ENCODE measurements at regions not wholly inside any gene's neighbourhood (a gene's known extent, or its start where the extent isn't known, plus 50 kb on each side); places are given as distances from the start of the nearest gene placed in this dataset.

DNA sequence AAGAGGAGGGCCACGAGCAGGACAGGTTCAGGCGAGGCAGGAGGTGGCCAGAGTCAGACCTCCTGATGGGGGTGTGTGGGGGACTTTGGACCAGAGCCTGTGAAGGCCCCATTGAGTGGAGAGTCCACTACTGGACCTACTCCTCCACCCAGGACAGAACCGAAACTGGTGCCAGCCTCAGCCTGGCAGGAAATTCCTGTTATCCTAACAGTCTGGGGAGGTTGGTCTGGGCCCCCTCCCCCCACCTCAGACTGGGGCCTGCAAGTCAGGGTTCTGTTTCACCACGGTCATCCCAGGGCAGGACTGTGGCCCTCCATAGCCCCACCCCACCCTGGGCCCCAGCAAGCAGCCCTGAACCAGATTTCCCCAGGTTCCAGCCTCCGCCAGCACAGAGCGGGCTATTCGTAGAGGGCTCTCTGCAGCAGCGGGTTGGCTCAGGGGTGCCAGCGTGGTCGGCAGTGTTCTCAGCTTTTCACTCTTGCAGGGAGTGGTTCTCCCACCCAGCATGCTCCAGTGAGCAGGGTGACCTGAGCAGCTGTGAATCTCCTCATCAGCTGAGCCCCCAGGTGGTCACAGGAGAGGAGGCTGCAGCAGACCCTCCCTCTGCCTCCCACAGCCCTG is 217.3 kb downstream of the TBC1D2B start:
- TF ChIP-seq, protein P1, sequence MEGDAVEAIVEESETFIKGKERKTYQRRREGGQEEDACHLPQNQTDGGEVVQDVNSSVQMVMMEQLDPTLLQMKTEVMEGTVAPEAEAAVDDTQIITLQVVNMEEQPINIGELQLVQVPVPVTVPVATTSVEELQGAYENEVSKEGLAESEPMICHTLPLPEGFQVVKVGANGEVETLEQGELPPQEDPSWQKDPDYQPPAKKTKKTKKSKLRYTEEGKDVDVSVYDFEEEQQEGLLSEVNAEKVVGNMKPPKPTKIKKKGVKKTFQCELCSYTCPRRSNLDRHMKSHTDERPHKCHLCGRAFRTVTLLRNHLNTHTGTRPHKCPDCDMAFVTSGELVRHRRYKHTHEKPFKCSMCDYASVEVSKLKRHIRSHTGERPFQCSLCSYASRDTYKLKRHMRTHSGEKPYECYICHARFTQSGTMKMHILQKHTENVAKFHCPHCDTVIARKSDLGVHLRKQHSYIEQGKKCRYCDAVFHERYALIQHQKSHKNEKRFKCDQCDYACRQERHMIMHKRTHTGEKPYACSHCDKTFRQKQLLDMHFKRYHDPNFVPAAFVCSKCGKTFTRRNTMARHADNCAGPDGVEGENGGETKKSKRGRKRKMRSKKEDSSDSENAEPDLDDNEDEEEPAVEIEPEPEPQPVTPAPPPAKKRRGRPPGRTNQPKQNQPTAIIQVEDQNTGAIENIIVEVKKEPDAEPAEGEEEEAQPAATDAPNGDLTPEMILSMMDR (IDR thresholded peaks at IDR 0.05; ENCODE audit: extremely low read depth, missing control alignments) = no peak
- DNase-seq (ENCODE audit: low spot score) = no peak

- TF ChIP-seq, protein P1 (IDR thresholded peaks at IDR 0.05; ENCODE audit: extremely low read depth, missing control alignments) = no peak
- no peak for DNase-seq (ENCODE audit: low spot score)
These were observed 217.9 kb downstream of the TBC1D2B start for GRCh38 chr15:77859491-77860060.

DNA sequence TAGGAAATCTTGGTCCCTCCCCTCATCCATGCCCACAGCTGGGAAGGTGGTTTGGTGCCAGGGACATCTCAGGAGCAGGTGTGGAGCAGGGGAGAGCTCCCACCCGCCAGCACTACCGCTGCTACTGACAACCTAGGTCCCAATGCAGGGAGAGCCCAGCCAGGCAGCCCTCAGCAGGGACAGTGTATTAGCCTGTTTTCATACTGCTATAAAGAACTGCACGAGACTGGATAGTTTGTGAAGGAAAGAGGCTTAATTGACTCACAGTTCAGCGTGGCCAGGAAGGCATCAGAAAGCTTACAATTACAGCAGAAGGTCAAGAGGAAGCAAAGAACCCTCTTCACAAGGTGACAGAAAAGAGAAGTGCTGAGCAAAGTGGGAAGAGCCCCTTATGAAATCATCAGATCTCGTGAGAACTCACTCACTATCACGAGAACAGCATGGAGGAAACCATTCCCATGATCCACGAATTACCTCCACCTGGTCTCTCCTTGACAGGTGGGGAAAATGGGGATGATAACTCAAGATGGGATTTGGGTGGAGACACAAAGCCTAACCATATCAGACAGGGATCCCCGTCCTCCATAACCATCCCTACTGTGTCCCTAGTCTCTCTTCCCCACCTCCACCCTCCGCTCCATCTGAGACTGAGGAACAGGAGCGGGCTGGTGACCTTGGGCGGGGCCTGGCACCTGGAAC is 218.6 kb downstream of the TBC1D2B start:
- DNase-seq (ENCODE audit: low spot score) = no peak
- TF ChIP-seq, protein P1 (IDR thresholded peaks at IDR 0.05; ENCODE audit: extremely low read depth, missing control alignments) = no peak

- TF ChIP-seq, protein P1 (IDR thresholded peaks at IDR 0.05; ENCODE audit: extremely low read depth, missing control alignments) = no peak
These were observed 220.1 kb downstream of the TBC1D2B start for GRCh38 chr15:77857419-77857818.

GRCh38 chr15:77856705-77857346 is 220.7 kb downstream of the TBC1D2B start:
- TF ChIP-seq, protein P1 (IDR thresholded peaks at IDR 0.05; ENCODE audit: extremely low read depth, missing control alignments) = no peak

More at GRCh38 chr15:77857419-77857818, 220.1 kb downstream of the TBC1D2B start:
- DNase-seq (ENCODE audit: low spot score) = no peak

GRCh38 chr15:77855871-77856270 is 221.6 kb downstream of the TBC1D2B start:
- TF ChIP-seq, protein P1 (IDR thresholded peaks at IDR 0.05; ENCODE audit: extremely low read depth, missing control alignments) = no peak
- DNase-seq (ENCODE audit: low spot score) = no peak

More at GRCh38 chr15:77856705-77857346, 220.7 kb downstream of the TBC1D2B start:
- no peak for DNase-seq (ENCODE audit: low spot score)

GRCh38 chr15:77854980-77855379 is 222.3 kb upstream of the LINGO1 start:
- DNase-seq (ENCODE audit: low spot score) = no peak
- TF ChIP-seq, protein P1 (IDR thresholded peaks at IDR 0.05; ENCODE audit: extremely low read depth, missing control alignments) = no peak
